SK-N-SH (cell line): ENCODE measurements at regions not wholly inside any gene's neighbourhood (a gene's known extent, or its start where the extent isn't known, plus 50 kb on each side); places are given as distances from the start of the nearest gene placed in this dataset.

Source experiments
- CTCF ChIA-PET: fragments of 300-600, 350-600 bp; formaldehyde crosslinking; extraction: SDS; loops from one replicate; lab custom pipeline; 2021; lab: Yijun Ruan, JAX
- POLR2A ChIA-PET: fragments of 350-600 bp; sonication (Branson Sonifier 250); formaldehyde crosslinking; extraction: SDS; loops from one replicate; lab custom pipeline; 2020; ENCODE audit warnings: antibody characterized with exemption, inconsistent platforms; lab: Yijun Ruan, JAX
- DNase-seq: peaks from one replicate; pipeline ENCODE4 v3.0.0; 2012
- H2AFZ ChIP-seq: fragments of 200-600 bp; sonication (generic); 2 replicates; pipeline ENCODE4 v1.8.1; 2016; ENCODE audit warnings: antibody characterized with exemption, mild to moderate bottlenecking, low read depth
- H3F3A ChIP-seq: fragments of 200-600 bp; sonication (generic); replicated peaks from 2 replicates; pipeline ENCODE3; 2016; ENCODE audit warnings: antibody characterized with exemption, mild to moderate bottlenecking; ENCODE audit not compliant: insufficient read depth
- H3K27ac ChIP-seq, 2 experiments: fragments of 200-500 bp in 1 of 2; fragments of 200-600 bp in 1 of 2; sonication (Bioruptor generic) in 1 of 2; sonication (generic), shearing (Covaris generic) in 1 of 2; 2 replicates each; pipeline versions ENCODE4 v1.5.1 to v1.6.1; 2014 to 2016; ENCODE audit warnings: low read depth in 2 of 2, inconsistent platforms in 1 of 2, low read length in 1 of 2, mild to moderate bottlenecking in 1 of 2, mixed read lengths in 1 of 2
- H3K27me3 ChIP-seq: fragments of 200-600 bp; sonication (generic), shearing (Covaris generic); 2 replicates; pipeline ENCODE4 v1.6.1; 2016; ENCODE audit warnings: mixed run types; ENCODE audit not compliant: insufficient read depth
- H3K36me3 ChIP-seq, 2 experiments: fragments of 200-500 bp in 1 of 2; fragments of 200-600 bp in 1 of 2; sonication (Bioruptor generic) in 1 of 2; sonication (generic) in 1 of 2; replicated peaks in 1 of 2; 2 replicates each; pipeline versions ENCODE3 to v1.5.1; 2014 to 2016; ENCODE audit warnings: low read length in 1 of 2, mild to moderate bottlenecking in 1 of 2; ENCODE audit not compliant: insufficient read depth in 2 of 2, control insufficient read depth in 1 of 2
- H3K4me1 ChIP-seq, 2 experiments: fragments of 200-500 bp in 1 of 2; fragments of 200-600 bp in 1 of 2; sonication (Bioruptor generic) in 1 of 2; sonication (generic), shearing (Covaris generic) in 1 of 2; 2 replicates each; pipeline versions ENCODE4 v1.5.1 to v1.6.1; 2014 to 2016; ENCODE audit warnings: low read depth in 1 of 2, low read length in 1 of 2, mixed run types in 1 of 2; ENCODE audit not compliant: insufficient read depth in 2 of 2, control insufficient read depth in 1 of 2
- H3K4me2 ChIP-seq: fragments of 200-600 bp; sonication (generic), shearing (Covaris generic); 2 replicates; pipeline ENCODE4 v1.6.1; 2017; ENCODE audit warnings: mixed run types
- H3K4me3 ChIP-seq, 2 experiments: fragments of 200-500 bp in 1 of 2; fragments of 200-600 bp in 1 of 2; sonication (Bioruptor generic) in 1 of 2; sonication (generic), shearing (Covaris generic) in 1 of 2; 2 replicates each; pipeline versions ENCODE4 v1.5.1 to v1.8.1; 2014 to 2016; ENCODE audit warnings: low read depth in 2 of 2, inconsistent platforms in 1 of 2, low read length in 1 of 2, mild to moderate bottlenecking in 1 of 2, mixed read lengths in 1 of 2, moderate library complexity in 1 of 2
- H3K79me2 ChIP-seq: fragments of 200-600 bp; sonication (generic); 2 replicates; pipeline ENCODE4 v1.8.1; 2017; ENCODE audit warnings: mild to moderate bottlenecking; ENCODE audit not compliant: insufficient read depth
- H3K9ac ChIP-seq: fragments of 200-600 bp; sonication (generic); 2 replicates; pipeline ENCODE4 v1.6.1; 2017; ENCODE audit warnings: mixed run types
- H3K9me2 ChIP-seq: fragments of 200-600 bp; sonication (generic); 2 replicates; pipeline ENCODE4 v1.6.1; 2017; ENCODE audit warnings: mixed run types
- H3K9me3 ChIP-seq: fragments of 200-600 bp; sonication (generic); 2 replicates; pipeline ENCODE4 v1.6.1; 2017; ENCODE audit warnings: mixed run types, mild to moderate bottlenecking, moderate library complexity
- H4K20me1 ChIP-seq: fragments of 200-600 bp; sonication (generic); 2 replicates; pipeline ENCODE4 v1.6.1; 2017; ENCODE audit warnings: mild to moderate bottlenecking, mixed run types; ENCODE audit not compliant: insufficient read depth
- ELF1 ChIP-seq: IDR thresholded peaks from 2 replicates; pipeline ENCODE4 v1.4.0; 2012
- EP300 ChIP-seq, 2 experiments: IDR thresholded peaks; 2 replicates each; pipeline versions ENCODE4 v1.4.0 to v1.6.1; 2012; ENCODE audit warnings: borderline replicate concordance in 1 of 2, low read depth in 1 of 2, low read length in 1 of 2
- EZH2phosphoT487 ChIP-seq: fragments of 200-600 bp; sonication (generic); IDR thresholded peaks from 2 replicates; pipeline ENCODE4 v1.6.1; 2017; ENCODE audit warnings: low read depth, mixed run types, mild to moderate bottlenecking, antibody characterized with exemption, moderate library complexity, borderline replicate concordance
- FOSL2 ChIP-seq: IDR thresholded peaks from 2 replicates; pipeline ENCODE4 v1.4.0; 2012; ENCODE audit warnings: low read depth, mild to moderate bottlenecking, moderate library complexity, borderline replicate concordance
- FOXM1 ChIP-seq: IDR thresholded peaks from 2 replicates; pipeline ENCODE4 v1.4.0; 2012; ENCODE audit warnings: low read depth, mild to moderate bottlenecking
- GABPA ChIP-seq: IDR thresholded peaks from 2 replicates; pipeline ENCODE4 v1.4.0; 2012; ENCODE audit warnings: low read depth, mild to moderate bottlenecking
- GATA2 ChIP-seq: sonication (generic); formaldehyde crosslinking; IDR thresholded peaks from 2 replicates; pipeline ENCODE4 v1.5.0; 2020; ENCODE audit warnings: mild to moderate bottlenecking, missing genetic modification reagents
- IRF3 ChIP-seq: fragments of 150-350 bp; IDR thresholded peaks from 2 replicates; pipeline ENCODE4 v1.6.1; 2016; ENCODE audit warnings: mild to moderate bottlenecking, low read depth, low read length
- JUND ChIP-seq: IDR thresholded peaks from 2 replicates; pipeline ENCODE4 v1.4.0; 2012
- MXI1 ChIP-seq: IDR thresholded peaks from 2 replicates; pipeline ENCODE4 v1.6.1; 2012; ENCODE audit warnings: mild to moderate bottlenecking, low read depth, low read length, improper control_type of control experiment
- NFIC ChIP-seq: IDR thresholded peaks from 2 replicates; pipeline ENCODE4 v1.4.0; 2012; ENCODE audit warnings: borderline replicate concordance
- NRF1 ChIP-seq: IDR thresholded peaks from 2 replicates; pipeline ENCODE4 v1.6.1; 2012; ENCODE audit warnings: low read depth, mild to moderate bottlenecking, low read length
- POLR2AphosphoS5 ChIP-seq: IDR thresholded peaks from 2 replicates; pipeline ENCODE4 v1.6.1; 2012; ENCODE audit warnings: low read depth, low read length
- RAD21 ChIP-seq: IDR thresholded peaks from 2 replicates; pipeline ENCODE4 v1.6.1; 2012; ENCODE audit warnings: mild to moderate bottlenecking, low read length
- RCOR1 ChIP-seq: fragments of 150-350 bp; IDR thresholded peaks from 2 replicates; pipeline ENCODE4 v1.6.1; 2017; ENCODE audit warnings: antibody characterized with exemption, low read length
- REST ChIP-seq: IDR thresholded peaks from 2 replicates; pipeline ENCODE4 v1.6.1; 2012; ENCODE audit warnings: mild to moderate bottlenecking, low read depth, low read length, moderate library complexity
- RFX5 ChIP-seq: IDR thresholded peaks from 2 replicates; pipeline ENCODE4 v1.6.1; 2012; ENCODE audit warnings: mild to moderate bottlenecking, improper control_type of control experiment, low read length
- RXRA ChIP-seq: IDR thresholded peaks from 2 replicates; pipeline ENCODE4 v1.4.0; 2012; ENCODE audit warnings: low read depth, mild to moderate bottlenecking, borderline replicate concordance
- SMC3 ChIP-seq: IDR thresholded peaks from 2 replicates; pipeline ENCODE4 v1.6.1; 2012; ENCODE audit warnings: low read depth, low read length, improper control_type of control experiment
- TAF1 ChIP-seq: IDR thresholded peaks from 2 replicates; pipeline ENCODE4 v1.6.1; 2012; ENCODE audit warnings: low read depth, mild to moderate bottlenecking, low read length, moderate library complexity, borderline replicate concordance
- TCF12 ChIP-seq: IDR thresholded peaks from 2 replicates; pipeline ENCODE4 v1.4.0; 2012
- USF2 ChIP-seq: fragments of 150-350 bp; IDR thresholded peaks from 2 replicates; pipeline ENCODE4 v1.6.1; 2017; ENCODE audit warnings: antibody characterized with exemption, low read length, low read depth, borderline replicate concordance
- ZBTB33 ChIP-seq: IDR thresholded peaks from 2 replicates; pipeline ENCODE4 v1.4.0; 2012; ENCODE audit warnings: low read depth, borderline replicate concordance
- WGBS: methylation state at CpG from one replicate; pipeline ENCODE4 v1.1.6; 2017; ENCODE audit warnings: low lambda C conversion rate; 5-methylcytosine and 5-hydroxymethylcytosine counted together

DNA sequence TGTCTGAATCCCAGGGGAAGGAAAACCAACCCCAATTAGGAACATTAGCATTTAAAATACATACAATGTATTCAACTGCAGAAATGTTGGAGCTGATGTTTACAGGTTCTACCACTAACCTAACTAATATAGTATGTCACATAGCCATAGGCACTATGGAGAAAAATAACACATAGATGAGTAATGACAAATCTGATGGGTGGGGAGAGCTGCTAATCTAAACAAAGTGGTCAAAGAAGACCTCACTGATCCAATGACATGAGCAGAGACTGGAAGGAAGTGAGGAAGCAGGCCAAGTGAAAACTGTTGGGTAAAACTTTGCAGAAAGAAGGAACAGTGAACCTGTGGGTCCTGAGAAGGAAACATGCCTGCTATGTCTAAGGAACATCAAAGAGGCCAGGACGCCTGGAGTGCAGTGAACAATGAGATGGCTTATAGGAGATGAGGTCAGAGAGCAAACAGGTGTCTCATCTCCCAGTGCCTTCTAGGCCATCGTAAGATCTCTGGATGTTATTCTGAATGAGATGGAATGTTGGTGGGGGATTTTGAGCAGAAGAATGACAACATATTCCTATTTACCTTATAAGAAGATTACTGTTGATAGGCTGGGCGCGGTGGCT, 135.7 kb downstream of the ALDH8A1 start:
- no peaks in the 10 kb centered on the region for H3K9me2 ChIP-seq
- ChIA-PET CTCF (interaction anchor here (0.8 to 4.5 kb wide), 4 partner anchors 9 to 652 kb away, joined by 3 to 25 read pairs (median 3); no protein-coding TSS in a partner anchor), POLR2A (no interaction called here)
- H3K36me3 ChIP-seq, result no peaks in the 10 kb centered on the region
- WGBS, result 89% methylated on average over 4 of the region's 4 CpGs
- no peak overlapping the region for H3K27ac ChIP-seq
- no peak overlapping the region for H3K4me3 ChIP-seq
- no peaks in the 10 kb centered on the region for H3K9me3 ChIP-seq
- no peaks in the 10 kb centered on the region for H3K4me1 ChIP-seq
- no peak overlapping the region for H3K4me2 ChIP-seq
- TF ChIP-seq JUND (no peak), ELF1 (no peak), ZBTB33 (no peak), EZH2phosphoT487 (no peak), IRF3 (no peak), GATA2 (CRISPR knock-in tag) (no peak), NRF1 (no peak), MXI1 (no peak), FOSL2 (no peak), FOXM1 (no peak), TAF1 (no peak), USF2 (no peak), EP300 (IDR thresholded peaks at IDR 0.05; ENCODE audit: borderline replicate concordance in 1 of 2, low read depth in 1 of 2, low read length in 1 of 2) (no peak), GABPA (no peak)
- no peaks in the 10 kb centered on the region for H3K27me3 ChIP-seq
- peaks cover 3% of the 10 kb centered on the region for H3F3A ChIP-seq
- no peaks in the 10 kb centered on the region for H4K20me1 ChIP-seq
- no peaks in the 10 kb centered on the region for H3K79me2 ChIP-seq
- H3K9ac ChIP-seq, result no peak overlapping the region
- H2AFZ ChIP-seq, result no peak overlapping the region
- DNase-seq, result no peak

- Histone ChIP-seq H3K27me3 (no peaks in the 10 kb centered on the region), H3K36me3 (no peaks in the 10 kb centered on the region), H3K4me1 (no peaks in the 10 kb centered on the region), H3F3A (peaks cover 3% of the 10 kb centered on the region), H3K79me2 (no peaks in the 10 kb centered on the region), H3K4me2 (no peak overlapping the region), H3K9ac (no peak overlapping the region), H3K4me3 (no peak overlapping the region), H2AFZ (no peak overlapping the region), H3K27ac (no peak overlapping the region), H3K9me2 (no peaks in the 10 kb centered on the region), H3K9me3 (no peaks in the 10 kb centered on the region), H4K20me1 (no peaks in the 10 kb centered on the region)
- CTCF ChIA-PET, result interaction anchor here (4.5 kb wide), 1 partner anchor 10 kb away, joined by 25 read pairs; no protein-coding TSS in a partner anchor
- POLR2A ChIA-PET, result no interaction called here
- DNase-seq, result no peak
- 100% methylated on average over 2 of the region's 2 CpGs for WGBS
- TF ChIP-seq SMC3 (no peak), POLR2AphosphoS5 (no peak), TCF12 (no peak), RAD21 (no peak), RXRA (no peak), RFX5 (no peak), JUND (no peak), NRF1 (no peak), RCOR1 (no peak), REST (no peak), NFIC (no peak)
These were observed 136.8 kb downstream of the ALDH8A1 start for GRCh38 chr6:134813146-134813545.
